Activated CD8-positive, alpha-beta memory T cell treated with anti-CD3 and anti-CD28 coated beads, Interleukin-2, amount 50 U/mL, for 4 hours (primary cell): ENCODE measurements at regions not wholly inside any gene's neighbourhood (a gene's known extent, or its start where the extent isn't known, plus 50 kb on each side); places are given as distances from the start of the nearest gene placed in this dataset.
"Not testable (repeated sequence)": the region's sequence is repeated elsewhere in the genome, so short reads cannot be mapped to it uniquely, and the experiment has no call there.

Experiments used
- DNase-seq: peaks from one replicate; pipeline ENCODE4 v3.0.0-alpha.2; 2020

DNA sequence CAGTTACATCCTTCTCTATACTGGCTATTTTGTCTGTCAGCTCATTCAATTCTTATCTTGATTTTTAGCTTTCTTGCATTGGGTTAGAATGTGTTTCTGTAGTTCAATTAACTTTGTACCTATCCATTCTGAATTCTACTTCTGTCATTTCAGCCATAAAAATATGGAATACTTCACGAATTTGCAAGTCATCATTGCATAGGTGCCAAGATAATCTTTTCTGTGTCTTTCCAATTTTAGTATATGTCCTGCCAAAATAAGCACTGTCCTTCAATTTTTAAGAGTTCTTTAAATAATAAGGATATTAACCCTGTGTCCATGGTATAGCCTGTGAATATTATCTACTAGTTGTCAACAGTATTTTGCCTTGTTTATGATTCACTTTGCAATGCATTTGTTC is 665.7 kb upstream of the MDGA2 start:
- DNase-seq = no peak

GRCh38 chr14:48333221-48333920 is 658.0 kb upstream of the MDGA2 start:
- no peak for DNase-seq

- DNase-seq = no peak
These were observed 656.0 kb upstream of the MDGA2 start for GRCh38 chr14:48331421-48331820.

GRCh38 chr14:48325486-48325885 is 650.1 kb upstream of the MDGA2 start:
- DNase-seq = no peak

DNA sequence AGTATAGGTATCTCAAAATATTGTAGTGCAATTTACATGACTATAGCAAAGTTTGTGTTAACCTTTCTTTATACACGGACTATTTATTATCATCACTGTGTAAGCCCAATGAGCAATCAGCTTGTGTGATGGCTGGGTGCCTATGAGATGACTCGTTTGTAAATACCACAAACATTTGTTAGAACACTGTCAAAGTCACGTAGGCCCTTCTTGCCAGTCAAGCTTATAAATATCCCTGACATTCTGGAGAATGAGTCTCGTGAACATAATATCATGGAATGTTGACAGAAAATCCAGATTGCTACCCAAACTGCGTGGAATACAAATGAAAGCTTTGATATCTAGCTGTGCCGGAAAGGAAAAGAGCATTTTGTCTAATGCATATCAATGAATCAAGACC is 648.3 kb upstream of the MDGA2 start:
- DNase-seq = no peak

- DNase-seq = no peak
These were observed 644.4 kb upstream of the MDGA2 start for GRCh38 chr14:48319823-48320222.

DNA sequence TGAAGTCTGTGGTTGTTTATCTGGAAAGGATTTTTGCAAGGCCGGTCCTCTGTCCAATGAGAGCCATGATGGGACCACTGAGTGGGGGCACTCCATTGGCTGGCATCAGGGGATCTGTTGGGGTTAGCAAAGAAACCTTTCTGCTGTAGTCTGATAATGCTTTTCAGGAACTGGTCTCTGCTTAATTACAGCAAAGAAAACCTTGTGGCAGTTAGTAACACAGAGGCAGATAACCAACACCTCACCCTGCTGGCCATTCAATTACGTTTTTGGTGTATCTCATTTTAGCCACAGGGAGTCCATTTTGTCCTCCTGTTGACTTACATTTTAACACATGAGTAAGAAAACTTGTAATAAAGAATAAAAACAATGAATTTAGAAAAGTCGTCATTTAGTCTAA is 629.3 kb upstream of the MDGA2 start:
- DNase-seq = no peak

DNA sequence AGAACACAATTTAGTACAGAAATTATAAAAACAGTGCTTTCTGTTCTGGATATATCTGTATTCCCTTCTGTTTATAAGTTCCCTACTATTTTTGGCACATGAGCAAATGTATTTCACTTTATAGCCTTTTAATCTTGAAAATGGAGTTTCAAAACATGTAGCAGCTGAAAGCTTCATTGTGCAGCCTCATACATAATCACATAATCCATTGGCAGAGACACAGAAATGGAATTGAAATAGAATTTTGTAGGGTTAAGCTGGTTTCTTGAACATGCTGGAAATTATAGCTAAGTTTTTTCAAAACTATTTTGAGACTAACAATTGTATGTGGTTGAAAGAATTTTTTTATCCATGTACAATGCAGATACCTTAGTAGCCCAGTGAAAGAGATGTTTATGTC is 614.3 kb upstream of the MDGA2 start:
- no peak for DNase-seq

- DNase-seq = not testable (repeated sequence)
These were observed 609.8 kb upstream of the MDGA2 start for GRCh38 chr14:48285217-48285616.

GRCh38 chr14:48275301-48275700 is 599.9 kb upstream of the MDGA2 start:
- DNase-seq = no peak

- no peak for DNase-seq
These were observed 599.4 kb upstream of the MDGA2 start for GRCh38 chr14:48274826-48275225.

DNA sequence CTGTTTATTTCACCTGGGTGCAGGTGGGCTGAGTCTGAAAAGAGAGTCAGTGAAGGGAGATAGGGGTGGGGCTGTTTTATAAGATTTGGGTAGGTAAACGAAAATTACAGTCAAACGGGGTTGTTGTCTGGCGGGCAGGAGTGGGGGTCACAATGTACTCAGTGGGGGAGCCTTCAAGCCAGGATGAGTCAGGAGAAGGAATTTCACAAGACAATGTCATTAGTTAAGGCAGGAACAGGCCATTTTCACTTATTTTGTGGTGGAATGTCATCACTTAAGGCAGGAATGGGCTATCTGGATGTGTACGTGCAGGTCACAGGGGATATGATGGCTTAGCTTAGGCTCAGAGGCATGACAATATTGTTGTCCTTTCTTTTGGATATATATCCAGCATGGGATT is 592.5 kb upstream of the MDGA2 start:
- not testable (repeated sequence) for DNase-seq

- DNase-seq = not testable (repeated sequence)
These were observed 590.8 kb upstream of the MDGA2 start for GRCh38 chr14:48266201-48266600.

DNA sequence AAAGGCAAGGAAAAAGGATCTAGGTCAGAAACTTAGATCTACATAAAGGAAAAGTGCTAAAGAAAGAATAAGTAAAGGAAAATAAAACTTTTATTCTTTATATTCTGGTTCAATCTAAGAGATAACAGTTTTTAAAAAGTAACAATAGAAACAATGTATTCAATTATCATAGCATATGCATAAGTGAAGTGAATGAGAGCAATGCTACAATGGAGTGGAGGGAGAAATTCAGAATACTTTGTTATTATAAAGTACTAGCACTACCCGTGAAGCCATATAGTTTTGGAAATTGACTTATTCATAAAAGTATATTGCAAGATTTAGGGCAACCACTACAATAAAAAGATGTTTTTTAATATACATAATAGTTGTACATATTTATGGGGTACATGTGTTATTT is 586.0 kb upstream of the MDGA2 start:
- DNase-seq = no peak

DNA sequence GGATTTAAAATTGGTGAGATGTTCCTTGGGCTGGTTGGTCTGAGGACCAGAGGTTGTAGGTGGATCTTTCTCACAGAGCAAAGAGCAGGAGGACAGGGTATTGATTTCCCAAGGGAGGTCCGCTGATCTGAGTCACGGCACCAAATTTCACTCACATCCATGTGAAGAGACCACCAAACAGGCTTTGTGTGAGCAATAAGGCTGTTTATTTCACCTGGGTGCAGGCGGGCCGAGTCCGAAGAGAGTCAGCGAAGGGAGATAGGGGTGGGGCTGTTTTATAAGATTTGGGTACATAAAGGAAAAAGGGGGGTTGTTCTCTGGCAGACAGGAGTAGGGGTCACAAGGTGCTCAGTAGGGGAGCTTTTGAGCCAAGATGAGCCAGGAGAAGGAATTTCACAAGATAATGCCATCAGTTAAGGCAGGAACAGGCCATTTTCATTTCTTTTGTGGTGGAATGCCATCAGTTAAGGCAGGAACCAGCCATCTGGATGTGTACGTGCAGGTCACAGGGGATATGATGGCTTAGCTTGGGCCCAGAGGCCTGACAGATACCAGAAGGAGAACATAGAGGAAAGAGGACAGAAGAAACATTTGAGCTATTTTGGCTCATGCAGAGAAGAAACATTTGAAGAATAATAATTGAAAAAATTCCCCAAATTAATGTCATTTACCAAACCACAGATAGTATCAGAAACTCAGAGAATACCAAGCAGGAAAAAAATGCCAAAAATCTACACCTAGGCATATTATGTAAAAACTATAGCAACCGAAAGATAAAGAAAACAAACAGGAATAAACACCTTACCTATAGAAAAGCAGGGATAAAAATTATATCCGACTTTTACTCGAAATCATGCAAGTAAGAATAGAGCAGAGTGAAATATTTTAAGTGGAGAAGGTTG is 585.2 kb upstream of the MDGA2 start:
- not testable (repeated sequence) for DNase-seq

GRCh38 chr14:48259876-48260275 is 584.5 kb upstream of the MDGA2 start:
- not testable (repeated sequence) for DNase-seq

DNA sequence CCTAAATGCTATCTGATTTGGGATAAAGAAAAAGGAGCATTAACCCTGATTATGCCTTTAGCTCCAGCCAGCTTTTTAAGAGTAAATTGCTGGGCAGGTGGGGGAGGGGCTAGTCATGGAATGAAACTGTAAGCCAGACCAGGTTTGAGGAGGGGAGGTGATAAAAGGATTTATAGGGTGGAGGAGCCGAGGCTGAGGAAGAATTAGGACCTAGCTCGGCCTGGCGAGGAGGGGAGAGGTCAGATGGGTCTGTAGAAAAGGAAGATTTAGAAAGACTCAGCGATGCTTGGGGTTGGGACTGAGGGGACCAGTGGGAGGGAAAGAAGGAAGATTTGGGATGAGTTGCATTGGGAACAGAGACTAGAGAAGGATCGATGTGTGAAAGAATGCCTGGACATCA is 583.8 kb upstream of the MDGA2 start:
- not testable (repeated sequence) for DNase-seq

DNA sequence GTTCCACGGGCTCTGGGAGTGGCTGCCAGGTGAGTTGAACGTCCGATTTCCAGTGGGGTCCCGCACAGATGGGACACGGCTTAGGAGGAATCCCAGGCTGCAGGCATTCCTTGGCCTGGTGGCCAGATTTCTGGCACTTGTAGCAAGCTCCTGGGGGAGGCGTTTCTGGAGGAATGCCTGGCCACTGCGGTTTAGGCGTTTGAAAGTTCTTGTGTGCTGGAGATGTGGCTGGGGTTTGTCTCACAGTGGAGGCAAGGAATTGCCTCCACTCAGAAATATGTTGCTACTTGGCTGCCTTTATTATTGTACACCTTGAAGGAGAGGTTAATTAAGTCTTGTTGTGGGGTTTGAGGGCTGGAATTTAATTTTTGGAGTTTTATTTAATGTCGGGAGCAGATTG is 583.3 kb upstream of the MDGA2 start:
- DNase-seq = not testable (repeated sequence)

- DNase-seq = no peak
These were observed 577.6 kb upstream of the MDGA2 start for GRCh38 chr14:48253020-48253419.

GRCh38 chr14:48251290-48251689 is 575.9 kb upstream of the MDGA2 start:
- no peak for DNase-seq

GRCh38 chr14:48250575-48250974 is 575.2 kb upstream of the MDGA2 start:
- no peak for DNase-seq

- DNase-seq = no peak
These were observed 572.6 kb upstream of the MDGA2 start for GRCh38 chr14:48247977-48248376.

DNA sequence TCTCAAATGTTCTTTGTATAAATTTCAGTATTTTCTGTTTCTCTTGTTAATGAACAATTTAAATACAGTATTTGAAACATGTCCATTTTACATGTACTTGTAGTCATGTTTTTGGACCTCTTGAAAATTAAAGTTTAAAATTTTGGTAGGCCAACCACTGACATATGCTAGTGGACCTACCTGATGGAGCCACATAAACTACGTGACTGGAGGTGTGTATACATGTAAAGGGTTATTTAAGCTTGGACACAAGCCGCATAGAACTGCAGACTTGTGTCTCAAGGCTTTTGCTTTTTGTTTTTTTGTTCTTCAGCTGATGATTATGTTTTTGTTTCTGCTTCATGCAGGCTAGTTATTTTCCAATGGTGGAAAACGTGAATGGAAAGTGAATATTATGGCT is 568.5 kb upstream of the MDGA2 start:
- DNase-seq = no peak

GRCh38 chr14:48229091-48229490 is 553.7 kb upstream of the MDGA2 start:
- no peak for DNase-seq
